ENCODE measurements at regions not wholly inside any gene's neighbourhood (a gene's known extent, or its start where the extent isn't known, plus 50 kb on each side); places are given as distances from the start of the nearest gene placed in this dataset.

- TF ChIP-seq, protein P1, sequence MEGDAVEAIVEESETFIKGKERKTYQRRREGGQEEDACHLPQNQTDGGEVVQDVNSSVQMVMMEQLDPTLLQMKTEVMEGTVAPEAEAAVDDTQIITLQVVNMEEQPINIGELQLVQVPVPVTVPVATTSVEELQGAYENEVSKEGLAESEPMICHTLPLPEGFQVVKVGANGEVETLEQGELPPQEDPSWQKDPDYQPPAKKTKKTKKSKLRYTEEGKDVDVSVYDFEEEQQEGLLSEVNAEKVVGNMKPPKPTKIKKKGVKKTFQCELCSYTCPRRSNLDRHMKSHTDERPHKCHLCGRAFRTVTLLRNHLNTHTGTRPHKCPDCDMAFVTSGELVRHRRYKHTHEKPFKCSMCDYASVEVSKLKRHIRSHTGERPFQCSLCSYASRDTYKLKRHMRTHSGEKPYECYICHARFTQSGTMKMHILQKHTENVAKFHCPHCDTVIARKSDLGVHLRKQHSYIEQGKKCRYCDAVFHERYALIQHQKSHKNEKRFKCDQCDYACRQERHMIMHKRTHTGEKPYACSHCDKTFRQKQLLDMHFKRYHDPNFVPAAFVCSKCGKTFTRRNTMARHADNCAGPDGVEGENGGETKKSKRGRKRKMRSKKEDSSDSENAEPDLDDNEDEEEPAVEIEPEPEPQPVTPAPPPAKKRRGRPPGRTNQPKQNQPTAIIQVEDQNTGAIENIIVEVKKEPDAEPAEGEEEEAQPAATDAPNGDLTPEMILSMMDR (conservative IDR thresholded peaks at IDR 0.05; ENCODE audit: low read length), result no peak
- TF ChIP-seq EZH2phosphoT487 (IDR thresholded peaks at IDR 0.05; ENCODE audit: borderline replicate concordance), result no peak
- no peak overlapping the region for H3K4me3 ChIP-seq (ENCODE audit: low read length, poor library complexity, severe bottlenecking)
- no peaks in the 10 kb centered on the region for H3K4me1 ChIP-seq (ENCODE audit: insufficient read depth, low read length, poor library complexity, severe bottlenecking)
- H3K36me3 ChIP-seq (ENCODE audit: insufficient read depth, low read length), result no peaks in the 10 kb centered on the region
- H3K9ac ChIP-seq (ENCODE audit: low read depth, low read length, poor library complexity, severe bottlenecking), result no peak overlapping the region
- no peaks in the 10 kb centered on the region for H3F3A ChIP-seq (ENCODE audit: low read depth)
- no peaks in the 10 kb centered on the region for H3K9me2 ChIP-seq (replicated peaks; ENCODE audit: low read depth, low read length)
- H3K27me3 ChIP-seq (ENCODE audit: insufficient read depth, low read length, poor library complexity, severe bottlenecking), result no peaks in the 10 kb centered on the region
- no peak overlapping the region for H3K4me2 ChIP-seq (ENCODE audit: low read depth, low read length, poor library complexity, severe bottlenecking)
- no peak overlapping the region for H2AFZ ChIP-seq (ENCODE audit: low read length)
- no peaks in the 10 kb centered on the region for H4K20me1 ChIP-seq (ENCODE audit: insufficient read depth, low read length, poor library complexity, severe bottlenecking)
- H3K79me2 ChIP-seq (ENCODE audit: insufficient read depth, low read length), result no peaks in the 10 kb centered on the region
- H3K9me3 ChIP-seq (ENCODE audit: insufficient read depth, low read depth, low read length), result no peaks in the 10 kb centered on the region
Measured at GRCh38 chr2:228594012-228594411, 412.5 kb upstream of the SPHKAP start.

GRCh38 chr2:228592925-228593324 lies 411.4 kb upstream of the SPHKAP start:
- no peaks in the 10 kb centered on the region for H3K27me3 ChIP-seq (ENCODE audit: insufficient read depth, low read length, poor library complexity, severe bottlenecking)
- no peak overlapping the region for H3K4me2 ChIP-seq (ENCODE audit: low read depth, low read length, poor library complexity, severe bottlenecking)
- no peak overlapping the region for H2AFZ ChIP-seq (ENCODE audit: low read length)
- no peaks in the 10 kb centered on the region for H3K79me2 ChIP-seq (ENCODE audit: insufficient read depth, low read length)
- TF ChIP-seq EZH2phosphoT487 (IDR thresholded peaks at IDR 0.05; ENCODE audit: borderline replicate concordance), result no peak
- TF ChIP-seq, protein P1 (conservative IDR thresholded peaks at IDR 0.05; ENCODE audit: low read length), result no peak
- no peak overlapping the region for H3K9ac ChIP-seq (ENCODE audit: low read depth, low read length, poor library complexity, severe bottlenecking)
- no peaks in the 10 kb centered on the region for H3K9me2 ChIP-seq (replicated peaks; ENCODE audit: low read depth, low read length)
- no peak overlapping the region for H3K4me3 ChIP-seq (ENCODE audit: low read length, poor library complexity, severe bottlenecking)
- no peaks in the 10 kb centered on the region for H3F3A ChIP-seq (ENCODE audit: low read depth)
- no peaks in the 10 kb centered on the region for H4K20me1 ChIP-seq (ENCODE audit: insufficient read depth, low read length, poor library complexity, severe bottlenecking)
- H3K36me3 ChIP-seq (ENCODE audit: insufficient read depth, low read length), result no peaks in the 10 kb centered on the region
- no peaks in the 10 kb centered on the region for H3K9me3 ChIP-seq (ENCODE audit: insufficient read depth, low read depth, low read length)
- no peaks in the 10 kb centered on the region for H3K4me1 ChIP-seq (ENCODE audit: insufficient read depth, low read length, poor library complexity, severe bottlenecking)

DNA sequence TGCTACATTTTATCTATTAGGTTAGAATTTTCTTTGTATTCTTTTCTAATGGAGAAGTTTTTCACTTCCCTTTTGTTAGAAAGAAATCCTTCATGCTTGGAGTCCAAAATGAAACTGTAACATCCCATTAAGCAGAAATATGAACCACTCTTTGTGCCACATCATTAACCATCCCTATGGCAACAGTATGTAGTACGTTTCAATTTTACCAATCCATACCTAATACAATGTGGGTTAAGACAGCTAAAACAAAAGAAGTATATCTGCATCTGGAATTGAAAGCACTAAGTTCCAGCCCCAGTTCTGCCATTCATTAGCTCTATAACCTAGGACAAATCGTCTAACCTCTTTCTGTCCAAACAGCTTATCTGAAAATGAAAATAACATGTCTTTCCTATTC lies 409.2 kb upstream of the SPHKAP start:
- Histone ChIP-seq H3K27me3 (ENCODE audit: insufficient read depth, low read length, poor library complexity, severe bottlenecking) (no peaks in the 10 kb centered on the region), H3K79me2 (ENCODE audit: insufficient read depth, low read length) (no peaks in the 10 kb centered on the region), H3K9ac (ENCODE audit: low read depth, low read length, poor library complexity, severe bottlenecking) (no peak overlapping the region), H3K4me1 (ENCODE audit: insufficient read depth, low read length, poor library complexity, severe bottlenecking) (no peaks in the 10 kb centered on the region), H3K9me2 (replicated peaks; ENCODE audit: low read depth, low read length) (no peaks in the 10 kb centered on the region), H4K20me1 (ENCODE audit: insufficient read depth, low read length, poor library complexity, severe bottlenecking) (no peaks in the 10 kb centered on the region), H2AFZ (ENCODE audit: low read length) (no peak overlapping the region), H3F3A (ENCODE audit: low read depth) (no peaks in the 10 kb centered on the region), H3K9me3 (ENCODE audit: insufficient read depth, low read depth, low read length) (no peaks in the 10 kb centered on the region), H3K4me3 (ENCODE audit: low read length, poor library complexity, severe bottlenecking) (no peak overlapping the region), H3K36me3 (ENCODE audit: insufficient read depth, low read length) (no peaks in the 10 kb centered on the region), H3K4me2 (ENCODE audit: low read depth, low read length, poor library complexity, severe bottlenecking) (no peak overlapping the region)
- TF ChIP-seq, protein P1 (conservative IDR thresholded peaks at IDR 0.05; ENCODE audit: low read length), result no peak
- TF ChIP-seq EZH2phosphoT487 (IDR thresholded peaks at IDR 0.05; ENCODE audit: borderline replicate concordance), result no peak

Data from Loucy (cell line).